Endothelial cell (in vitro differentiated cells): ENCODE measurements at regions not wholly inside any gene's neighbourhood (a gene's known extent, or its start where the extent isn't known, plus 50 kb on each side); places are given as distances from the start of the nearest gene placed in this dataset.

Experiments
- DNase-seq: peaks from one replicate; pipeline ENCODE4 v3.0.0; 2021; ENCODE audit warnings: low spot score
- H3K27ac Mint-ChIP-seq: one replicate; pipeline ENCODE4 v1.8.0; 2021; ENCODE audit warnings: mixed read lengths, inconsistent platforms; ENCODE audit not compliant: unreplicated experiment
- H3K27me3 Mint-ChIP-seq: one replicate; pipeline ENCODE4 v1.8.0; 2021; ENCODE audit warnings: mild to moderate bottlenecking, moderate library complexity, mixed read lengths, inconsistent platforms; ENCODE audit not compliant: unreplicated experiment
- H3K36me3 Mint-ChIP-seq: one replicate; pipeline ENCODE4 v1.8.0; 2021; ENCODE audit warnings: mild to moderate bottlenecking, low read depth, mixed read lengths, inconsistent platforms; ENCODE audit not compliant: unreplicated experiment
- H3K4me1 Mint-ChIP-seq: one replicate; pipeline ENCODE4 v1.8.0; 2021; ENCODE audit warnings: mild to moderate bottlenecking, mixed read lengths, inconsistent platforms; ENCODE audit not compliant: unreplicated experiment
- H3K4me3 Mint-ChIP-seq: one replicate; pipeline ENCODE4 v1.8.0; 2021; ENCODE audit warnings: mild to moderate bottlenecking, mixed read lengths, inconsistent platforms; ENCODE audit not compliant: unreplicated experiment
- H3K9me3 Mint-ChIP-seq: one replicate; pipeline ENCODE4 v1.8.0; 2021; ENCODE audit warnings: mixed read lengths, inconsistent platforms; ENCODE audit not compliant: unreplicated experiment
- CTCF ChIP-seq: fragments of 200-600 bp; sonication (generic); IDR thresholded peaks from one replicate; pipeline ENCODE4 v1.5.0; 2021; ENCODE audit warnings: antibody characterized with exemption; ENCODE audit not compliant: unreplicated experiment

GRCh38 chr15:95279277-95280019 lies 1048.1 kb downstream of the MCTP2 start:
- no peaks in the 10 kb centered on the region for H3K27me3 Mint-ChIP-seq
- no peaks in the 10 kb centered on the region for H3K9me3 Mint-ChIP-seq
- H3K36me3 Mint-ChIP-seq = no peaks in the 10 kb centered on the region
- TF ChIP-seq CTCF = no peak
- no peak for DNase-seq
- peaks cover under 1% of the 10 kb centered on the region for H3K4me1 Mint-ChIP-seq
- no peak overlapping the region for H3K4me3 Mint-ChIP-seq
- H3K27ac Mint-ChIP-seq = no peak overlapping the region

DNA sequence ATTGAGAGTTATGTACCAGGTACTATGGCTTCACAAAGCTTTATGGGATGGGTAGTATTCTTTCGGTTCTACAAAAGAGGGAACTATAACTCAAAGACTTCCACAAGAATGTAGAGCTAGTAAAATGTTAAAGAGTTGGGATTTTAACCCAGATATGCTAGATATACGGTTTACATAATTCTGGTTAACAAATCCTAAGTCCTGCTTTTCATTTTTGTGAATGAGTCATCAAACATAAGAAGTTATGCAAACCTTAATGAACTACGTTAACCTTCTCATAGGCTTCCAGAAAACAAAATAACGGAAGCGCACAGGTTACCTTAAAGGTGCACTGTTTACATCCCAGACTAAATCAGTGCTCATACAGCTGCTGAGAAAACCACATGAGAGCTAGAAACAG lies 1049.3 kb downstream of the MCTP2 start:
- H3K4me3 Mint-ChIP-seq = no peak overlapping the region
- no peaks in the 10 kb centered on the region for H3K9me3 Mint-ChIP-seq
- DNase-seq = no peak
- no peak overlapping the region for H3K27ac Mint-ChIP-seq
- H3K4me1 Mint-ChIP-seq = peaks cover 11% of the 10 kb centered on the region
- no peaks in the 10 kb centered on the region for H3K27me3 Mint-ChIP-seq
- no peak for TF ChIP-seq CTCF
- H3K36me3 Mint-ChIP-seq = no peaks in the 10 kb centered on the region

DNA sequence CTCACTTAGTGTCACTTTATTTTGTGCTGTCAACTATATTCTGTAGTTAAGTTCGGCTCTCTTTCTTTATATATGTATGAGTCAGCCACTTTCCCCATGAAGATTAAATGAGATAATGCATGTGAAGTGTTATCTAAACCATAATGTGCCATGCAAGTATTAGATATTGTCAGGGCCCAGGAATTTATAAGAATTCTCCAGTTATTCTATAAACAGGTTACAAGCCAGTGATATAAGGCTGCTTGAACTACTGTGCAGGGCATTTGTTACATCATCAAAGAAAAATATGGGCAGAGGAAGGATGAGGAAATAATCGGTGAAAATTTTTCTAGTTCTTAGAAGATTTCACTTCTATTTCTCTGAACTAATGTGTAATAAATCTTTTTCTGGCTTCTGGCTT lies 1049.0 kb upstream of the NR2F2 start:
- no peak for DNase-seq

DNA sequence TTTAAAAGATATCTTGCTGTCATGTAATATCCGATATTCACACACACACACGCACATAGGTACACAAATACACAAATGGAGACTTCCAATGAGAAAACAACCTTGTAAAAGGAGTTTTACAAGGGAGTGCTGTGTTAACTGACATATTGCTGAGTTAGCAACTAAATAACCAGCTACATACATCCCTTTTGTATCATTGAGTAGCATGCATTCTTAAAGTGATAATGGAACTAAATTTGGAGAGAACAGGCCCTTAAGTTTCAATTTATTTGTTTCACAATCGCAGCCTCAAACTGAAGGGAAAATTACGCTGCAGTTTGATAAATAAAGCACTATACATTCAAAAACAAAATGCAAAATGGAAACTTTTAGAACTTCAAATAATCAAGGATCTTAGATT lies 1046.0 kb upstream of the NR2F2 start:
- Mint-ChIP-seq H3K9me3 (no peaks in the 10 kb centered on the region), H3K4me1 (peaks cover 28% of the 10 kb centered on the region), H3K4me3 (no peak overlapping the region), H3K36me3 (no peaks in the 10 kb centered on the region), H3K27ac (peak overlapping the region; percentile 67), H3K27me3 (no peaks in the 10 kb centered on the region)
- TF ChIP-seq CTCF = no peak
- DNase-seq = no peak

More for the DNA sequence above, 1049.0 kb upstream of the NR2F2 start:
- Mint-ChIP-seq H3K27me3 (no peaks in the 10 kb centered on the region), H3K4me3 (no peak overlapping the region), H3K9me3 (no peaks in the 10 kb centered on the region), H3K36me3 (no peaks in the 10 kb centered on the region), H3K4me1 (peaks cover 11% of the 10 kb centered on the region), H3K27ac (no peak overlapping the region)
- TF ChIP-seq CTCF = no peak

DNA sequence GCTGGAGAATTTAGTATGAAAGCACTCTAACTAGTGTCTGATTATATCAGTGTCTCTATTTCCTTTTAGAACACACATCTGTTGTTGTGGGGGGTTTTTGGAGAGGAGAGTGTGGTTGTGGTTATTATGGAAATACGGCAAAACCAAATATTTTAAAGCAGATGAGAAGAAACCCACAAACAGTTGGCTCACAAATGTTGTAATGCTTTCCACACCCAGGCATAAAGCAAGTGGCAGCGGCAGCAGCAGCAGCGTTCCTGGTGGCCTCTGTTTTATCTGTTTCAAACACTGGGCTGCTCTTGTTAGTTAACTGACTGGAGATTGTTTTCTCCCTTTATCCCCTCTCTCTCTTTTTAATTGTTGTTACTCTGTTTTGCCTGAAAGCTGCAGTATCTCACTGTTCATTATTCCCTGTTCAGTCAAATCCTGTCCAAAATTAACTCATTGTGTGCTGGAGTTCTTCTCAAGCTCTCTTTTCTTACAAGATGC lies 1045.5 kb upstream of the NR2F2 start:
- Mint-ChIP-seq H3K27me3 (no peaks in the 10 kb centered on the region), H3K4me1 (peaks cover 29% of the 10 kb centered on the region), H3K4me3 (no peak overlapping the region), H3K27ac (peak overlapping the region; percentile 67), H3K9me3 (no peaks in the 10 kb centered on the region), H3K36me3 (no peaks in the 10 kb centered on the region)
- peak; percentile 13 for DNase-seq
- TF ChIP-seq CTCF = no peak
